IMR-90 (cell line): ENCODE measurements at regions not wholly inside any gene's neighbourhood (a gene's known extent, or its start where the extent isn't known, plus 50 kb on each side); places are given as distances from the start of the nearest gene placed in this dataset.

ENCODE experiments used
- ATAC-seq: fragments of 200-7000 bp; cut with Tn5 transposase; 2 replicates; pipeline ENCODE4 v1.9.1; 2020; ENCODE audit warnings: low read depth, mild to moderate bottlenecking, moderate library complexity
- BruUV-seq: library from RNA; stranded (reverse); fragments of 400-500 nt; replicated peaks from 2 replicates; lab custom pipeline; 2021; lab: Mats Ljungman, UMichigan
- CTCF ChIA-PET: fragments of 300-600 bp; formaldehyde crosslinking; extraction: SDS; loops from one replicate; lab custom pipeline; 2021; ENCODE audit warnings: antibody characterized with exemption; lab: Yijun Ruan, JAX
- POLR2A ChIA-PET: fragments of 300-600 bp; sonication (Branson Sonifier 250); formaldehyde crosslinking; loops from one replicate; lab custom pipeline; 2022; ENCODE audit warnings: antibody characterized with exemption; ENCODE audit not compliant: unreplicated experiment; lab: Charles Lee
- DNase-seq: peaks from one replicate; pipeline ENCODE4 v3.0.0; 2013
- H2AFZ ChIP-seq: replicated peaks from 2 replicates; pipeline ENCODE3; 2013; ENCODE audit warnings: low read length, mild to moderate bottlenecking; ENCODE audit not compliant: poor library complexity
- H2AK5ac ChIP-seq: 2 replicates; pipeline ENCODE4 v1.6.1; 2013; ENCODE audit warnings: low read depth, low read length, inconsistent platforms
- H2AK9ac ChIP-seq: replicated peaks from 2 replicates; pipeline ENCODE3; 2013; ENCODE audit warnings: mild to moderate bottlenecking, low read depth, low read length, moderate library complexity; ENCODE audit not compliant: poor library complexity
- H2BK120ac ChIP-seq: 2 replicates; pipeline ENCODE4 v1.6.1; 2013; ENCODE audit warnings: low read depth, low read length, inconsistent platforms
- H2BK15ac ChIP-seq: 3 replicates; pipeline ENCODE4 v1.6.1; 2013; ENCODE audit warnings: low read depth, low read length, inconsistent platforms
- H2BK20ac ChIP-seq: 2 replicates; pipeline ENCODE4 v1.6.1; 2013; ENCODE audit warnings: low read depth, mild to moderate bottlenecking, inconsistent platforms, low read length, moderate library complexity
- H2BK5ac ChIP-seq: 2 replicates; pipeline ENCODE4 v1.6.1; 2013; ENCODE audit warnings: mild to moderate bottlenecking, low read depth, low read length, inconsistent platforms; ENCODE audit not compliant: poor library complexity, severe bottlenecking
- H3K14ac ChIP-seq: replicated peaks from 2 replicates; pipeline ENCODE4 v1.6.1; 2013; ENCODE audit warnings: low read depth, low read length, inconsistent platforms
- H3K18ac ChIP-seq: 2 replicates; pipeline ENCODE4 v1.6.1; 2013; ENCODE audit warnings: low read depth, low read length, control low read depth
- H3K23ac ChIP-seq: 2 replicates; pipeline ENCODE4 v1.6.1; 2013; ENCODE audit warnings: low read depth, low read length, inconsistent platforms
- H3K27ac ChIP-seq: 2 replicates; pipeline ENCODE4 v1.5.1; 2013; ENCODE audit warnings: mild to moderate bottlenecking, control low read depth, low read length; ENCODE audit not compliant: insufficient read depth
- H3K27me3 ChIP-seq: 2 replicates; pipeline ENCODE4 v1.6.1; 2013; ENCODE audit warnings: low read length; ENCODE audit not compliant: control insufficient read depth, insufficient read depth
- H3K36me3 ChIP-seq: 2 replicates; pipeline ENCODE4 v1.6.1; 2013; ENCODE audit warnings: low read length, mixed read lengths; ENCODE audit not compliant: control insufficient read depth, insufficient read depth
- H3K4ac ChIP-seq: 2 replicates; pipeline ENCODE4 v1.6.1; 2013; ENCODE audit warnings: low read depth, low read length, inconsistent platforms
- H3K4me1 ChIP-seq: 2 replicates; pipeline ENCODE4 v1.6.1; 2013; ENCODE audit warnings: low read length, mixed read lengths; ENCODE audit not compliant: control insufficient read depth, insufficient read depth
- H3K4me2 ChIP-seq: 2 replicates; pipeline ENCODE4 v1.6.1; 2013; ENCODE audit warnings: low read depth, mild to moderate bottlenecking, control low read depth, low read length, moderate library complexity
- H3K4me3 ChIP-seq: 2 replicates; pipeline ENCODE4 v1.5.1; 2013; ENCODE audit warnings: low read depth, mild to moderate bottlenecking, control low read depth, low read length, moderate library complexity; ENCODE audit not compliant: insufficient read depth
- H3K56ac ChIP-seq: 2 replicates; pipeline ENCODE4 v1.6.1; 2013; ENCODE audit warnings: low read length, inconsistent platforms; ENCODE audit not compliant: insufficient read depth; ENCODE audit errors: extremely low read depth
- H3K79me1 ChIP-seq, 2 experiments: 2 replicates each; pipeline ENCODE4 v1.6.1; 2013; ENCODE audit warnings: low read length in 2 of 2, inconsistent platforms in 1 of 2, low read depth in 1 of 2
- H3K9ac ChIP-seq: 2 replicates; pipeline ENCODE4 v1.6.1; 2013; ENCODE audit warnings: low read depth, low read length, control low read depth
- H3K9me1 ChIP-seq: 2 replicates; pipeline ENCODE4 v1.6.1; 2013; ENCODE audit warnings: low read length, inconsistent platforms; ENCODE audit not compliant: insufficient read depth
- H3K9me3 ChIP-seq: 2 replicates; pipeline ENCODE4 v1.6.1; 2013; ENCODE audit warnings: low read length; ENCODE audit not compliant: control insufficient read depth, insufficient read depth
- H4K20me1 ChIP-seq: 2 replicates; pipeline ENCODE4 v1.6.1; 2013; ENCODE audit warnings: low read length, inconsistent platforms; ENCODE audit not compliant: insufficient read depth
- H4K5ac ChIP-seq: 2 replicates; pipeline ENCODE4 v1.6.1; 2013; ENCODE audit warnings: mild to moderate bottlenecking, low read depth, low read length, control low read depth
- H4K8ac ChIP-seq, 2 experiments: 2 replicates each; pipeline ENCODE4 v1.6.1; 2013; ENCODE audit warnings: low read depth in 2 of 2, low read length in 2 of 2, control low read depth in 1 of 2, inconsistent platforms in 1 of 2
- H4K91ac ChIP-seq: 2 replicates; pipeline ENCODE4 v1.6.1; 2013; ENCODE audit warnings: low read depth, low read length, inconsistent platforms; ENCODE audit not compliant: insufficient read depth
- BHLHE40 ChIP-seq: fragments of 150-350 bp; IDR thresholded peaks from 2 replicates; pipeline ENCODE4 v1.6.1; 2016; ENCODE audit warnings: mild to moderate bottlenecking, low read depth, low read length
- CEBPB ChIP-seq: IDR thresholded peaks from 2 replicates; pipeline ENCODE4 v1.6.1; 2012; ENCODE audit warnings: low read depth, low read length, improper control_type of control experiment
- MAFK ChIP-seq: IDR thresholded peaks from 2 replicates; pipeline ENCODE4 v1.6.1; 2012; ENCODE audit warnings: low read depth, low read length, improper control_type of control experiment
- POLR2A ChIP-seq: IDR thresholded peaks from 2 replicates; pipeline ENCODE4 v1.6.1; 2012; ENCODE audit warnings: mild to moderate bottlenecking, low read depth, low read length
- dilution Hi-C: fragments of 300-500 bp; cut with HindIII; formaldehyde crosslinking; loops from one replicate; pipeline ENCODE4 v1.14.3; 2018; ENCODE audit warnings: low sequenced_read_pairs; ENCODE audit not compliant: unreplicated experiment
- in situ Hi-C: fragments of 300-500 bp; cut with MboI; formaldehyde crosslinking; loops from 3 replicates; pipeline ENCODE4 v1.14.3; 2019; ENCODE audit warnings: low sequenced_read_pairs, inconsistent platforms, mixed read lengths
- intact Hi-C: fragments of 100-400 bp; cut with micrococcal nuclease; formaldehyde crosslinking; loops from 2 replicates; pipeline ENCODE4 v1.10.0; 2022

GRCh38 chr4:33661636-33662035 is 2582.7 kb downstream of the ARAP2 start:
- Histone ChIP-seq H2BK15ac (no peak overlapping the region), H2AK9ac (no peak overlapping the region), H3K27ac (no peak overlapping the region), H2BK5ac (no peak overlapping the region), H3K79me1 (no peaks in the 10 kb centered on the region), H4K8ac (no peak overlapping the region), H2BK20ac (no peak overlapping the region), H2AFZ (no peak overlapping the region), H3K9me1 (no peaks in the 10 kb centered on the region), H3K23ac (no peak overlapping the region), H3K9ac (no peak overlapping the region), H3K9me3 (no peaks in the 10 kb centered on the region), H3K4me3 (no peak overlapping the region), H4K5ac (no peak overlapping the region), H3K14ac (no peak overlapping the region), H4K91ac (no peak overlapping the region), H2BK120ac (no peak overlapping the region), H3K36me3 (no peaks in the 10 kb centered on the region), H3K4ac (no peak overlapping the region), H3K18ac (no peak overlapping the region), H2AK5ac (no peak overlapping the region), H3K4me2 (no peak overlapping the region), H3K4me1 (no peaks in the 10 kb centered on the region), H3K27me3 (no peaks in the 10 kb centered on the region), H3K56ac (no peak overlapping the region), H4K20me1 (no peaks in the 10 kb centered on the region)
- dilution Hi-C loops (no loop called here), intact Hi-C loops (no loop called here), in situ Hi-C loops (no loop called here)
- DNase-seq: no peak
- POLR2A ChIA-PET: no interaction called here
- CTCF ChIA-PET: no interaction called here
- TF ChIP-seq MAFK (peak; percentile 62), POLR2A (no peak), BHLHE40 (no peak), CEBPB (no peak)
- no peak for ATAC-seq
- no TSS peak for BruUV-seq
